GM12878 (cell line): ENCODE measurements at regions not wholly inside any gene's neighbourhood (a gene's known extent, or its start where the extent isn't known, plus 50 kb on each side); places are given as distances from the start of the nearest gene placed in this dataset.

ENCODE experiments used
- ATF2 ChIP-seq: IDR thresholded peaks from 2 replicates; pipeline ENCODE4 v1.6.1; 2012; ENCODE audit warnings: low read length, inconsistent platforms
- CTCF ChIP-seq, 3 experiments: IDR thresholded peaks in 2 of 3; conservative IDR thresholded peaks in 1 of 3; 2 replicates each; pipeline ENCODE4 v1.5.1; 2011; ENCODE audit warnings: low read depth in 3 of 3, low read length in 3 of 3, mild to moderate bottlenecking in 3 of 3, control low read depth in 2 of 3, moderate library complexity in 2 of 3, inconsistent platforms in 1 of 3, mixed read lengths in 1 of 3; ENCODE audit not compliant: control insufficient read depth in 2 of 3, insufficient read depth in 1 of 3; ENCODE audit errors: extremely low read depth in 1 of 3
- ETV6 ChIP-seq, 2 experiments: fragments of 450-650 bp in 1 of 2; IDR thresholded peaks in 1 of 2; conservative IDR thresholded peaks in 1 of 2; 2 replicates each; pipeline ENCODE4 v1.6.1; 2014; ENCODE audit warnings: antibody characterized with exemption in 1 of 2, borderline replicate concordance in 1 of 2, low read depth in 1 of 2, mild to moderate bottlenecking in 1 of 2, moderate library complexity in 1 of 2
- EZH2 ChIP-seq: IDR thresholded peaks from 2 replicates; pipeline ENCODE4 v1.6.1; 2012; ENCODE audit warnings: low read depth, mild to moderate bottlenecking, control low read depth, inconsistent platforms, low read length, borderline replicate concordance; ENCODE audit not compliant: control insufficient read depth
- GATAD2B ChIP-seq: fragments of 450-650 bp; conservative IDR thresholded peaks from 2 replicates; pipeline ENCODE4 v1.6.1; 2017; ENCODE audit warnings: low read depth, mild to moderate bottlenecking, moderate library complexity
- POLR2A ChIP-seq: IDR thresholded peaks from 2 replicates; pipeline ENCODE4 v1.6.1; 2011; ENCODE audit warnings: low read depth, mild to moderate bottlenecking, low read length
- POLR2AphosphoS5 ChIP-seq: IDR thresholded peaks from 2 replicates; pipeline ENCODE4 v1.6.1; 2011; ENCODE audit warnings: mild to moderate bottlenecking, low read length, inconsistent platforms
- SKIL ChIP-seq: fragments of 450-650 bp; IDR thresholded peaks from 2 replicates; pipeline ENCODE4 v1.6.1; 2017; ENCODE audit warnings: mild to moderate bottlenecking, low read depth, inconsistent platforms; ENCODE audit not compliant: poor library complexity, severe bottlenecking
- TCF7 ChIP-seq: IDR thresholded peaks from 2 replicates; pipeline ENCODE4 v1.6.1; 2014; ENCODE audit warnings: antibody characterized with exemption, borderline replicate concordance
- TF ChIP-seq, protein P1 (sequence below): fragments of 450-650 bp; IDR thresholded peaks from 2 replicates; pipeline ENCODE4 v1.6.1; 2017; ENCODE audit warnings: mild to moderate bottlenecking, moderate library complexity

- no peak for TF ChIP-seq POLR2AphosphoS5
- no peak for TF ChIP-seq CTCF (IDR thresholded peaks at IDR 0.05 in 2 of 3, conservative IDR thresholded peaks at IDR 0.05 in 1 of 3; ENCODE audit: control insufficient read depth in 2 of 3, extremely low read depth in 1 of 3, insufficient read depth in 1 of 3, low read depth in 3 of 3, low read length in 3 of 3)
- TF ChIP-seq SKIL: no peak
- TF ChIP-seq TCF7: no peak
- TF ChIP-seq, protein P1, sequence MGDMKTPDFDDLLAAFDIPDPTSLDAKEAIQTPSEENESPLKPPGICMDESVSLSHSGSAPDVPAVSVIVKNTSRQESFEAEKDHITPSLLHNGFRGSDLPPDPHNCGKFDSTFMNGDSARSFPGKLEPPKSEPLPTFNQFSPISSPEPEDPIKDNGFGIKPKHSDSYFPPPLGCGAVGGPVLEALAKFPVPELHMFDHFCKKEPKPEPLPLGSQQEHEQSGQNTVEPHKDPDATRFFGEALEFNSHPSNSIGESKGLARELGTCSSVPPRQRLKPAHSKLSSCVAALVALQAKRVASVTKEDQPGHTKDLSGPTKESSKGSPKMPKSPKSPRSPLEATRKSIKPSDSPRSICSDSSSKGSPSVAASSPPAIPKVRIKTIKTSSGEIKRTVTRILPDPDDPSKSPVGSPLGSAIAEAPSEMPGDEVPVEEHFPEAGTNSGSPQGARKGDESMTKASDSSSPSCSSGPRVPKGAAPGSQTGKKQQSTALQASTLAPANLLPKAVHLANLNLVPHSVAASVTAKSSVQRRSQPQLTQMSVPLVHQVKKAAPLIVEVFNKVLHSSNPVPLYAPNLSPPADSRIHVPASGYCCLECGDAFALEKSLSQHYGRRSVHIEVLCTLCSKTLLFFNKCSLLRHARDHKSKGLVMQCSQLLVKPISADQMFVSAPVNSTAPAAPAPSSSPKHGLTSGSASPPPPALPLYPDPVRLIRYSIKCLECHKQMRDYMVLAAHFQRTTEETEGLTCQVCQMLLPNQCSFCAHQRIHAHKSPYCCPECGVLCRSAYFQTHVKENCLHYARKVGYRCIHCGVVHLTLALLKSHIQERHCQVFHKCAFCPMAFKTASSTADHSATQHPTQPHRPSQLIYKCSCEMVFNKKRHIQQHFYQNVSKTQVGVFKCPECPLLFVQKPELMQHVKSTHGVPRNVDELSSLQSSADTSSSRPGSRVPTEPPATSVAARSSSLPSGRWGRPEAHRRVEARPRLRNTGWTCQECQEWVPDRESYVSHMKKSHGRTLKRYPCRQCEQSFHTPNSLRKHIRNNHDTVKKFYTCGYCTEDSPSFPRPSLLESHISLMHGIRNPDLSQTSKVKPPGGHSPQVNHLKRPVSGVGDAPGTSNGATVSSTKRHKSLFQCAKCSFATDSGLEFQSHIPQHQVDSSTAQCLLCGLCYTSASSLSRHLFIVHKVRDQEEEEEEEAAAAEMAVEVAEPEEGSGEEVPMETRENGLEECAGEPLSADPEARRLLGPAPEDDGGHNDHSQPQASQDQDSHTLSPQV: no peak
- no peak for TF ChIP-seq GATAD2B
- TF ChIP-seq ATF2: no peak
- no peak for TF ChIP-seq POLR2A
- no peak for TF ChIP-seq EZH2
- no peak for TF ChIP-seq ETV6 (conservative IDR thresholded peaks at IDR 0.05 in 1 of 2, IDR thresholded peaks at IDR 0.05 in 1 of 2; ENCODE audit: borderline replicate concordance in 1 of 2, low read depth in 1 of 2)
Observed at GRCh38 chr22:27260087-27260698, 541.4 kb downstream of the MN1 start.
